Left lung (tissue), 4 donors: ENCODE measurements at regions not wholly inside any gene's neighbourhood (a gene's known extent, or its start where the extent isn't known, plus 50 kb on each side); places are given as distances from the start of the nearest gene placed in this dataset.

ENCODE experiments used
- ATAC-seq: fragments of 200-7000 bp; cut with Tn5 transposase; one replicate; pipeline ENCODE4 v1.9.1; 2020; ENCODE audit warnings: moderate library complexity
- DNase-seq, 4 donors: peaks; one replicate each; pipeline ENCODE4 v3.0.0-alpha.2; 2013 to 2020
- H3K27ac ChIP-seq, 2 donors: fragments of 200-600 bp; sonication (generic) in 1 of 2; one replicate each; pipeline versions ENCODE4 v1.5.0 to v1.8.0; 2020 to 2021
- H3K27me3 ChIP-seq, 2 donors: fragments of 200-600 bp; sonication (generic) in 1 of 2; one replicate each; pipeline versions ENCODE4 v1.5.0 to v1.8.0; 2020 to 2021
- H3K36me3 ChIP-seq, 2 donors: fragments of 200-600 bp; sonication (generic) in 1 of 2; one replicate each; pipeline versions ENCODE4 v1.5.0 to v1.8.0; 2020 to 2021
- H3K4me1 ChIP-seq, 2 donors: fragments of 200-600 bp; one replicate each; pipeline ENCODE4 v1.8.0; 2021
- H3K4me3 ChIP-seq, 2 donors: fragments of 200-600 bp; sonication (generic) in 1 of 2; one replicate each; pipeline versions ENCODE4 v1.5.0 to v1.8.0; 2020 to 2021; ENCODE audit warnings: mild to moderate bottlenecking in 1 of 2
- H3K9me3 ChIP-seq, 2 donors: fragments of 200-600 bp; sonication (generic) in 1 of 2; one replicate each; pipeline versions ENCODE4 v1.5.0 to v1.8.0; 2020 to 2021
- CTCF ChIP-seq, 2 donors: fragments of 200-600 bp; sonication (generic) in 1 of 2; IDR thresholded peaks; one replicate each; pipeline versions ENCODE4 v1.5.0 to v1.8.0; 2021; ENCODE audit warnings: antibody characterized with exemption in 2 of 2
- intact Hi-C, 2 donors: fragments of 100-400 bp; cut with DNase I; formaldehyde crosslinking; loops; one replicate each; pipeline versions ENCODE4 v1.11.2 to v1.14.2; 2022
- donor health status: DM: no; HTN: yes; CAD: no.
- donor health status: DM: no; HTN: no; CAD: no.

GRCh38 chr20:53708129-53708968 is 114.7 kb upstream of the ZNF217 start:
- no peak for TF ChIP-seq CTCF (IDR thresholded peaks at IDR 0.05)
- intact Hi-C loops = no loop called here
- Histone ChIP-seq H3K27ac (peak overlapping the region; percentile 33 to 57), H3K27me3 (peaks cover 0 to 5% of the 10 kb centered on the region in 2 donors), H3K9me3 (no peaks in the 10 kb centered on the region), H3K4me1 (peaks cover 0 to 15% of the 10 kb centered on the region in 2 donors), H3K4me3 (no peak overlapping the region), H3K36me3 (no peaks in the 10 kb centered on the region)
- no peak for DNase-seq
- ATAC-seq = peak; percentile 23

GRCh38 chr20:53707371-53708055 is 113.9 kb upstream of the ZNF217 start:
- peak overlapping the region; percentile 33 to 57 for H3K27ac ChIP-seq
- no peaks in the 10 kb centered on the region for H3K36me3 ChIP-seq
- H3K27me3 ChIP-seq = no peaks in the 10 kb centered on the region
- ATAC-seq (peak; percentile 63), DNase-seq (no peak)
- H3K4me3 ChIP-seq = no peak overlapping the region
- intact Hi-C loops = no loop called here
- H3K9me3 ChIP-seq = no peaks in the 10 kb centered on the region
- no peak for TF ChIP-seq CTCF (IDR thresholded peaks at IDR 0.05)
- H3K4me1 ChIP-seq = peaks cover 0 to 15% of the 10 kb centered on the region in 2 donors

- DNase-seq (no peak), ATAC-seq (no peak)
- H3K36me3 ChIP-seq = no peaks in the 10 kb centered on the region
- no peaks in the 10 kb centered on the region for H3K27me3 ChIP-seq
- no peak overlapping the region for H3K4me3 ChIP-seq
- H3K4me1 ChIP-seq = peaks cover 0 to 15% of the 10 kb centered on the region in 2 donors
- no peak for TF ChIP-seq CTCF (IDR thresholded peaks at IDR 0.05)
- no peaks in the 10 kb centered on the region for H3K9me3 ChIP-seq
- no peak overlapping the region for H3K27ac ChIP-seq
- intact Hi-C loops = no loop called here
Observed at GRCh38 chr20:53706466-53707370, 113.1 kb upstream of the ZNF217 start.

GRCh38 chr20:53706008-53706465 is 112.4 kb upstream of the ZNF217 start:
- H3K36me3 ChIP-seq = no peaks in the 10 kb centered on the region
- DNase-seq (no peak), ATAC-seq (no peak)
- no peak overlapping the region for H3K4me3 ChIP-seq
- peaks cover 0 to 17% of the 10 kb centered on the region in 2 donors for H3K4me1 ChIP-seq
- H3K9me3 ChIP-seq = no peaks in the 10 kb centered on the region
- TF ChIP-seq CTCF (IDR thresholded peaks at IDR 0.05) = no peak
- intact Hi-C loops = no loop called here
- H3K27ac ChIP-seq = no peak overlapping the region
- no peaks in the 10 kb centered on the region for H3K27me3 ChIP-seq
